Neural progenitor cell (in vitro differentiated cells): ENCODE measurements at regions not wholly inside any gene's neighbourhood (a gene's known extent, or its start where the extent isn't known, plus 50 kb on each side); places are given as distances from the start of the nearest gene placed in this dataset.

Experiments
- EZH2 ChIP-seq: fragments of 200-600 bp; sonication (generic); IDR thresholded peaks from 2 replicates; pipeline ENCODE4 v1.6.1; 2017; ENCODE audit warnings: antibody characterized with exemption, mild to moderate bottlenecking, moderate library complexity
- EZH2phosphoT487 ChIP-seq: fragments of 200-600 bp; sonication (generic); IDR thresholded peaks from 2 replicates; pipeline ENCODE4 v1.6.1; 2017; ENCODE audit warnings: antibody characterized with exemption
- TF ChIP-seq, protein P1 (sequence below): fragments of 200-600 bp; sonication (generic); IDR thresholded peaks from 2 replicates; pipeline ENCODE4 v1.5.1; 2017; ENCODE audit warnings: antibody characterized with exemption, mild to moderate bottlenecking

DNA sequence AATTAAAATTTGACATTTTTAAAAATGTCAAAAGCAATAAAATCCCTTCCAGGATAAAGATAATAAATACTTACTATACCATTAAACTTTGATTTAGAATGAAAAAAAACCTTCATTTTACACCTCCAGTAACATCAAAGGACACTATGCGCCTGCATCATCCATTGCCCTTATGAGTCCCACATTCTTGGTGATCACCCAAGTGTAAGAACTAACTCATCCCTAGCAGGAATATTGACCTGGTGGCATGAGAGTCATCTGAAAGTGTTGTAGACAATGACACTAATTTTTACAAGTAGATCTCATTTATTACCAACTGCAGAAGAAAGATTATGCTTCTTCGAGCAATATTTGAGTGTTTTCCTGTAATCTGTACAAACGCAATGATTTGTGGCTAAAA is 1128.9 kb downstream of the EFNB2 start:
- TF ChIP-seq, protein P1, sequence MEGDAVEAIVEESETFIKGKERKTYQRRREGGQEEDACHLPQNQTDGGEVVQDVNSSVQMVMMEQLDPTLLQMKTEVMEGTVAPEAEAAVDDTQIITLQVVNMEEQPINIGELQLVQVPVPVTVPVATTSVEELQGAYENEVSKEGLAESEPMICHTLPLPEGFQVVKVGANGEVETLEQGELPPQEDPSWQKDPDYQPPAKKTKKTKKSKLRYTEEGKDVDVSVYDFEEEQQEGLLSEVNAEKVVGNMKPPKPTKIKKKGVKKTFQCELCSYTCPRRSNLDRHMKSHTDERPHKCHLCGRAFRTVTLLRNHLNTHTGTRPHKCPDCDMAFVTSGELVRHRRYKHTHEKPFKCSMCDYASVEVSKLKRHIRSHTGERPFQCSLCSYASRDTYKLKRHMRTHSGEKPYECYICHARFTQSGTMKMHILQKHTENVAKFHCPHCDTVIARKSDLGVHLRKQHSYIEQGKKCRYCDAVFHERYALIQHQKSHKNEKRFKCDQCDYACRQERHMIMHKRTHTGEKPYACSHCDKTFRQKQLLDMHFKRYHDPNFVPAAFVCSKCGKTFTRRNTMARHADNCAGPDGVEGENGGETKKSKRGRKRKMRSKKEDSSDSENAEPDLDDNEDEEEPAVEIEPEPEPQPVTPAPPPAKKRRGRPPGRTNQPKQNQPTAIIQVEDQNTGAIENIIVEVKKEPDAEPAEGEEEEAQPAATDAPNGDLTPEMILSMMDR, result no peak
- TF ChIP-seq EZH2phosphoT487, result no peak
- no peak for TF ChIP-seq EZH2
